ENCODE measurements at regions not wholly inside any gene's neighbourhood (a gene's known extent, or its start where the extent isn't known, plus 50 kb on each side); places are given as distances from the start of the nearest gene placed in this dataset.
A peak's percentile ranks its signal among the peaks of the same experiment; 100 is the strongest.
"Not testable (repeated sequence)": the region's sequence is repeated elsewhere in the genome, so short reads cannot be mapped to it uniquely, and the experiment has no call there.

DNA sequence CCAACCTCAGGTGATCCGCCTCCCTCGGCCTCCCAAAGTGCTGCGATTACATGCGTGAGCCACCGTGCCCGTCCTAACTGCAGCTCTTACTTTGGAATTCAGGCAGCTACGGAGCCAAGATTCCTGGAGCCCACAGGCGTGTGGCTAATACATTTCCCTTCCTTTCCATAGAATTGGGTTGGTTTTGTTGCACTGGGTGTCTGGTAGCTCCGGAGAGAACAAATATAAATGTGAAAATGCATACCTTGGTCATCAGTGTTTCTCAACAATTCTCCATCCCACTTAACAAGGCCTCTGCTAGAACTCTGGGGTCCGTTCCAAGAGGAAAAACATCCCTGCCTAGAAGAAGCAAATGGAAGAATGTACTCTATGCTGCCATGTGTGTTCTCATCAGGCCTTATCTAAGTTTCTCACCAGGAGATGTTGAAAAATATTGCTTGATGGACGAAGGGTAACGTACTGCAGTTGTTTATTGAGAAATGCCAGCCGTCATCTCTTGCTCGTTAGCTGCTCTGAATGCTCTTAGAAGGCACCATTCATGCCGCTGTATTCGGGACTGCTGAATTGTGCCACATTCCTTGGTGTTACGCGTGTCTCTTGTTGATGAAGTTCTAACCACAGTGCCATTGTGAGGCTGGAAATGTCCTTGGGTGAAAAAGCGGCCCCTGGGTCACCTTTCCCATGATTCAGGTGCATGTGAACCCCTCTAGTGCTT, 50.5 kb upstream of the CD99 start:
- DNase-seq, result no peak
- H3K36me3 ChIP-seq (ENCODE audit: control insufficient read depth in 4 of 4, insufficient read depth in 4 of 4, low read length in 3 of 4), result peaks cover 9 to 38% (median 23%) of the 10 kb centered on the region in 4 experiments
- H3K4me1 ChIP-seq (ENCODE audit: control extremely low read depth in 1 of 4, control insufficient read depth in 4 of 4, insufficient read depth in 4 of 4, low read length in 3 of 4), result peaks cover 0 to 15% (median 1%) of the 10 kb centered on the region in 4 experiments
- no peak overlapping the region for H3K4me3 ChIP-seq (ENCODE audit: control insufficient read depth in 1 of 7, extremely low read depth in 1 of 7, insufficient read depth in 4 of 7, low read depth in 2 of 7, low read length in 6 of 7)
- H3K27ac ChIP-seq (ENCODE audit: insufficient read depth in 1 of 2, low read depth in 1 of 2, low read length in 2 of 2, poor library complexity in 1 of 2, severe bottlenecking in 2 of 2), result no peak overlapping the region
- CTCF ChIA-PET, result no interaction called here
- no peaks in the 10 kb centered on the region for H3K9me3 ChIP-seq (ENCODE audit: control extremely low read depth in 1 of 5, control insufficient read depth in 4 of 5, insufficient read depth in 2 of 5, low read depth in 1 of 5, low read length in 4 of 5)
- H3K27me3 ChIP-seq (replicated peaks in 2 of 5; ENCODE audit: control insufficient read depth in 4 of 5, insufficient read depth in 5 of 5, low read length in 4 of 5), result no peaks in the 10 kb centered on the region
- WGBS (ENCODE audit: insufficient coverage), result 98% methylated on average over 14 of the region's 19 CpGs
- POLR2A ChIA-PET, result no interaction called here

DNA sequence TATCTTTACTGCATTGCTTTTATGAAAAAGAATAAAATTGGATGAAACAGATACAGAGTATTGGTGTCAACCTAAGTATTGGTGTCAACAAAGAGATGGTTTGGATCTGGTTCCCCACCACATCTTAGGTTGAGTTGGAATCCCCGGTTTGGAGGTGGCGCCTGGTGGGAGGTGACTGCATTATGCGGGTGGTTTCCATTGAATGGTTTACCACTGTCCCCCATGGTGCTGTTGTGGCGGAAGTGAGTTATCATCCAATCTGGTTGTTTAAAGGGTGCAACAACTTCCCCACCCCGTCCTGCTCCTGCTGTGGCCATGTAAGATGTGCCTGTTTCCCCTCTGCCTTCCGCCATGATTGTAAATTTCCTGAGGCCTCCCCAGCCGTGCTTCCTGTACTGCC, 52.8 kb upstream of the CD99 start:
- Histone ChIP-seq H3K9me3 (ENCODE audit: control extremely low read depth in 1 of 5, control insufficient read depth in 4 of 5, insufficient read depth in 2 of 5, low read depth in 1 of 5, low read length in 4 of 5) (no peaks in the 10 kb centered on the region), H3K36me3 (ENCODE audit: control insufficient read depth in 4 of 4, insufficient read depth in 4 of 4, low read length in 3 of 4) (peaks cover 7 to 40% (median 22%) of the 10 kb centered on the region in 4 experiments), H3K27me3 (replicated peaks in 2 of 5; ENCODE audit: control insufficient read depth in 4 of 5, insufficient read depth in 5 of 5, low read length in 4 of 5) (no peaks in the 10 kb centered on the region), H3K4me3 (ENCODE audit: control insufficient read depth in 1 of 7, extremely low read depth in 1 of 7, insufficient read depth in 4 of 7, low read depth in 2 of 7, low read length in 6 of 7) (no peak overlapping the region), H3K27ac (ENCODE audit: insufficient read depth in 1 of 2, low read depth in 1 of 2, low read length in 2 of 2, poor library complexity in 1 of 2, severe bottlenecking in 2 of 2) (no peak overlapping the region), H3K4me1 (ENCODE audit: control extremely low read depth in 1 of 4, control insufficient read depth in 4 of 4, insufficient read depth in 4 of 4, low read length in 3 of 4) (peaks cover 0 to 9% (median 1%) of the 10 kb centered on the region in 4 experiments)
- WGBS (ENCODE audit: insufficient coverage), result 35% methylated on average over 2 of the region's 7 CpGs
- peak in 2 of 3 donors; percentile 34 to 48 for DNase-seq
- POLR2A ChIA-PET, result no interaction called here
- CTCF ChIA-PET, result no interaction called here

DNA sequence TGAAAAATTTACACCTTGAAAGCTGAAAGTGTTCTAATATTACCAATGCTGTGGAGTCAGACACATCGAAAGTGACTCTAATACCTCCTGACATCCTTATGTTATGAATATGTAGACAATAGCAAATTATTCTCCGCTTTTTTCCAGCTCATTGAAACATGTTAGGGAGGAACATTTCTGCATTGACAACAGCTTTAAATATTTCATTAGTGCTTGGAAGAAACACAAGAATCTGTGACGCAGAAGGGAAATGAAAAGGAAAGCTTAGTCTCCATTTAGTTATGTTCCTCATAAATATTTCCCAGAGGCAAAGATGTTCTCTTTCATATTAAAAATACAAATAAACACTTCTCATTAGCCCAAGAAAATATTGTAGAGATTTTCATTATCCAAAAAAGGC, 55.8 kb upstream of the CD99 start:
- H3K9me3 ChIP-seq (ENCODE audit: control extremely low read depth in 1 of 5, control insufficient read depth in 4 of 5, insufficient read depth in 2 of 5, low read depth in 1 of 5, low read length in 4 of 5), result no peaks in the 10 kb centered on the region
- 100% methylated on average over 1 of the region's 3 CpGs for WGBS (ENCODE audit: insufficient coverage)
- peaks cover 7 to 34% (median 18%) of the 10 kb centered on the region in 4 experiments for H3K36me3 ChIP-seq (ENCODE audit: control insufficient read depth in 4 of 4, insufficient read depth in 4 of 4, low read length in 3 of 4)
- no peak for DNase-seq
- H3K27me3 ChIP-seq (replicated peaks in 2 of 5; ENCODE audit: control insufficient read depth in 4 of 5, insufficient read depth in 5 of 5, low read length in 4 of 5), result no peaks in the 10 kb centered on the region
- H3K27ac ChIP-seq (ENCODE audit: insufficient read depth in 1 of 2, low read depth in 1 of 2, low read length in 2 of 2, poor library complexity in 1 of 2, severe bottlenecking in 2 of 2), result no peak overlapping the region
- ChIA-PET CTCF (no interaction called here), POLR2A (no interaction called here)
- no peak overlapping the region for H3K4me3 ChIP-seq (ENCODE audit: control insufficient read depth in 1 of 7, extremely low read depth in 1 of 7, insufficient read depth in 4 of 7, low read depth in 2 of 7, low read length in 6 of 7)
- peaks cover 0 to 9% (median 1%) of the 10 kb centered on the region in 4 experiments for H3K4me1 ChIP-seq (ENCODE audit: control extremely low read depth in 1 of 4, control insufficient read depth in 4 of 4, insufficient read depth in 4 of 4, low read length in 3 of 4)

DNA sequence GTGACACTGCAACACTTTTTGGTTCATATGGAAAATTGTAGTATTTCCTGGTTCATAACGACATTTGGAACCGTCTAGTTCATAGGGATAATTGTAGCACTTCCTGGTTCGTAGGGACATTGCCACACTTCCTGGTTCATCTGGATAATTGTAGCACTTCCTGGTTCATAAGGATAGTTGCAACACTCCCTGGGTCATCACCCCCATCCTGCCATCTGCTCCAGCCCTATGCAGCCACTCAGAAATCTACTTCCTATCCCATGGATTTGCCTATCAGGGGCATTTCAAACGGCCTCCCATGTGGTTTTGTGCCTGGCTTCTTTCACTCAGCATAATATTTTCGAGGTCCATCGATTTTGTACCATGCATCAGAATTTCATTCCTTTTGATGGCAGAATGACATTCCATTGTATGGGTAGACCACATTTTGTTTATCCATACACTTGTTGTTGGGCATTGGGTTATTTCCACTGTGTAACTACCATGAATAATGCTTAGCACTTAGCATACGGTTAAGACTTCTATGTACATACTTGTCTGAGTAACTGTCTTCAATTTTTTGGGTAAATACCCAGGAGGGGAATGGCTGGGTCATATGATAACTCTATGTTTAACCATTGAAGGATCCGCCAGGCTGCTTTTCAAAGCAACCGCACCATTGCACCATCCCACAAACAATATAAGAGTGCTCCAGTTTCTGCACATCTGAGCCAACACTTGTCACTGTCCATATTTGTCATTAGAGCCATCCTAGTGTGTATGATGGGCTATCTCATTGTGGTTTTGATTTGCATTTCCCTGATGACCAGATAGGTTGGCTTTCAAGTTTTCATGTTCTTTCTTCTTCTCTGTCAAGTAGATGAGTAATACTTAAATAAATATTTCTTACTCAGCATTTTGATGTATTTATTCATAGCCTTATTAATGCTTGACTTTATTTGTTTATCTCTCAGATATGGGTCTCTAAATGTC, 58.3 kb upstream of the CD99 start:
- no peak for DNase-seq
- Histone ChIP-seq H3K9me3 (ENCODE audit: control extremely low read depth in 1 of 5, control insufficient read depth in 4 of 5, insufficient read depth in 2 of 5, low read depth in 1 of 5, low read length in 4 of 5) (peaks cover 0 to 15% (median 0%) of the 10 kb centered on the region in 5 experiments), H3K36me3 (ENCODE audit: control insufficient read depth in 4 of 4, insufficient read depth in 4 of 4, low read length in 3 of 4) (peaks cover 13 to 39% (median 25%) of the 10 kb centered on the region in 4 experiments), H3K27ac (ENCODE audit: insufficient read depth in 1 of 2, low read depth in 1 of 2, low read length in 2 of 2, poor library complexity in 1 of 2, severe bottlenecking in 2 of 2) (no peak overlapping the region), H3K4me1 (ENCODE audit: control extremely low read depth in 1 of 4, control insufficient read depth in 4 of 4, insufficient read depth in 4 of 4, low read length in 3 of 4) (no peaks in the 10 kb centered on the region), H3K27me3 (replicated peaks in 2 of 5; ENCODE audit: control insufficient read depth in 4 of 5, insufficient read depth in 5 of 5, low read length in 4 of 5) (no peaks in the 10 kb centered on the region), H3K4me3 (ENCODE audit: control insufficient read depth in 1 of 7, extremely low read depth in 1 of 7, insufficient read depth in 4 of 7, low read depth in 2 of 7, low read length in 6 of 7) (no peak overlapping the region)
- ChIA-PET CTCF (no interaction called here), POLR2A (no interaction called here)
- WGBS (ENCODE audit: insufficient coverage), result 97% methylated on average over 8 of the region's 9 CpGs

DNA sequence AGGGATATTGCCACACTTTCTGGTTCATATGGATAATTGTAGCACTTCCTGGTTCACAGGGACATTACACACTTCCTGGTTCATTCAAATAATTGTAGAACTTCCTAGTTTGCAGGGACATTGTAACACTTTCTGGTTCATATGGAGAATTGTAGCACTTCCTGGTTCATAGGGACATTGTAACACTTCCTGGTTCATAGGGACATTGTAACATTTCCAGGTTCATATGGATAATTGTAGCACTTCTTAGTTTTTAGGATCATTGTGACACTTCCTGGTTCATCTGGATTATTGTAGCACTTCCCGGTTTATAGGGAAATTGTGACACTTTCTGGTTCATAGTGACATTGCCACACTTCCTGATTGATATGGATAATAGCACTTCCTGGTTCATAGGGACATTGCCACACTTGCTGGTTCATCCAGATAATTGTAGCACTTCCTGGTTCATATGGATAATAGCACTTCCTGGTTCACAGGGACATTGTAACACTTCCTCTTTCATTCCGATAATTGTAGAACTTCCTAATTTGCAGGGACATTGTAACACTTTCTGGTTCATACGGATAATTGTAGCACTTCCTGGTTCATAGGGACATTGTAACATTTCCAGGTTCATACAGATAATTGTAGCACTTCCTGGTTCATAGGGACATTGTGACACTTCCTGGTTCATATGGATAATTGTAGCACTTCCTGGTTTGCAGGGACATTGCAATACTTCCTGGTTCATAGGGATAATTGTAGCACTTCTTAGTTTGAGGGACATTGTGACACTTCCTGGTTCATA, 59.2 kb upstream of the CD99 start:
- peaks cover 0 to 15% (median 0%) of the 10 kb centered on the region in 5 experiments for H3K9me3 ChIP-seq (ENCODE audit: control extremely low read depth in 1 of 5, control insufficient read depth in 4 of 5, insufficient read depth in 2 of 5, low read depth in 1 of 5, low read length in 4 of 5)
- no peaks in the 10 kb centered on the region for H3K4me1 ChIP-seq (ENCODE audit: control extremely low read depth in 1 of 4, control insufficient read depth in 4 of 4, insufficient read depth in 4 of 4, low read length in 3 of 4)
- H3K27ac ChIP-seq (ENCODE audit: insufficient read depth in 1 of 2, low read depth in 1 of 2, low read length in 2 of 2, poor library complexity in 1 of 2, severe bottlenecking in 2 of 2), result no peak overlapping the region
- no peak overlapping the region for H3K4me3 ChIP-seq (ENCODE audit: control insufficient read depth in 1 of 7, extremely low read depth in 1 of 7, insufficient read depth in 4 of 7, low read depth in 2 of 7, low read length in 6 of 7)
- 67% methylated on average over 3 of the region's 3 CpGs for WGBS (ENCODE audit: insufficient coverage)
- H3K27me3 ChIP-seq (replicated peaks in 2 of 5; ENCODE audit: control insufficient read depth in 4 of 5, insufficient read depth in 5 of 5, low read length in 4 of 5), result no peaks in the 10 kb centered on the region
- ChIA-PET POLR2A (no interaction called here), CTCF (no interaction called here)
- peak in 1 of 3 donors; percentile 32 for DNase-seq
- peaks cover 11 to 44% (median 28%) of the 10 kb centered on the region in 4 experiments for H3K36me3 ChIP-seq (ENCODE audit: control insufficient read depth in 4 of 4, insufficient read depth in 4 of 4, low read length in 3 of 4)

DNA sequence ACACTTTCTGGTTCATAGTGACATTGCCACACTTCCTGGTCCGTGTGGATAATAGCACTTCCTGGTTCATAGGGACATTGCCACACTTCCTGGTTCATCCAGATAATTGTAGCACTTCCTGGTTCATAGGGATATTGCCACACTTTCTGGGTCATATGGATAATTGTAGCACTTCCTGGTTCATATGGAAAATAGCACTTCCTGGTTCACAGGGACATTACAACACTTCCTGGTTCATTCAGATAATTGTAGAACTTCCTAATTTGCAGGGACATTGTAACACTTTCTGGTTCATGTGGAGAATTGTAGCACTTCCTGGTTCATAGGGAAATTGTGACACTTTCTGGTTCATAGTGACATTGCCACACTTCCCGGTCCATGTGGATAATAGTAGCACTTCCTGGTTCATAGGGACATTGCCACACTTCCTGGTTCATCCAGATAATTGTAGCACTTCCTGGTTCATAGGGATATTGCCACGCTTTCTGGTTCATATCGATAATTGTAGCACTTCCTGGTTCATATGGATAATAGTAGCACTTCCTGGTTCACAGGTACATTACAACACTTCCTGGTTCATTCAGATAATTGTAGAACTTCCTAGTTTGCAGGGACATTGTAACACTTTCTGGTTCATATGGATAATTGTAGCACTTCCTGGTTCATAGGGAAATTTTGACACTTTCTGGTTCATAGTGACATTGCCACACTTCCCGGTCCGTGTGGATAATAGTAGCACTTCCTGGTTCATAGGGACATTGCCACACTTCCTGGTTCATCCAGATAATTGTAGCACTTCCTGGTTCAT, 60.0 kb upstream of the CD99 start:
- 74% methylated on average over 2 of the region's 6 CpGs for WGBS (ENCODE audit: insufficient coverage)
- H3K4me3 ChIP-seq (ENCODE audit: control insufficient read depth in 1 of 7, extremely low read depth in 1 of 7, insufficient read depth in 4 of 7, low read depth in 2 of 7, low read length in 6 of 7); H3K27ac ChIP-seq (ENCODE audit: insufficient read depth in 1 of 2, low read depth in 1 of 2, low read length in 2 of 2, poor library complexity in 1 of 2, severe bottlenecking in 2 of 2); POLR2A ChIA-PET; H3K4me1 ChIP-seq (ENCODE audit: control extremely low read depth in 1 of 4, control insufficient read depth in 4 of 4, insufficient read depth in 4 of 4, low read length in 3 of 4); CTCF ChIA-PET; H3K27me3 ChIP-seq (replicated peaks in 2 of 5; ENCODE audit: control insufficient read depth in 4 of 5, insufficient read depth in 5 of 5, low read length in 4 of 5): not testable (repeated sequence)
- Histone ChIP-seq H3K9me3 (ENCODE audit: control extremely low read depth in 1 of 5, control insufficient read depth in 4 of 5, insufficient read depth in 2 of 5, low read depth in 1 of 5, low read length in 4 of 5) (peaks cover 0 to 15% (median 0%) of the 10 kb centered on the region in 5 experiments), H3K36me3 (ENCODE audit: control insufficient read depth in 4 of 4, insufficient read depth in 4 of 4, low read length in 3 of 4) (peaks cover 13 to 52% (median 34%) of the 10 kb centered on the region in 4 experiments)
- peak in 2 of 3 donors; percentile 33 to 59 for DNase-seq
